ENCODE measurements at regions not wholly inside any gene's neighbourhood (a gene's known extent, or its start where the extent isn't known, plus 50 kb on each side); places are given as distances from the start of the nearest gene placed in this dataset.

GRCh38 chr12:82555699-82556098 is 131.0 kb upstream of the TMTC2 start:
- Mint-ChIP-seq H3K4me1 (ENCODE audit: low read depth, unreplicated experiment) (peaks cover 9% of the 10 kb centered on the region), H3K27ac (ENCODE audit: unreplicated experiment) (no peak overlapping the region), H3K9me3 (ENCODE audit: unreplicated experiment) (peaks cover 2% of the 10 kb centered on the region), H3K4me3 (ENCODE audit: unreplicated experiment) (no peak overlapping the region), H3K36me3 (ENCODE audit: low read depth, unreplicated experiment) (no peaks in the 10 kb centered on the region), H3K27me3 (ENCODE audit: low read depth, unreplicated experiment) (no peaks in the 10 kb centered on the region)
- no peak overlapping the region for H2AFZ ChIP-seq (ENCODE audit: low read depth, low read length)
- no peaks in the 10 kb centered on the region for H3K36me3 ChIP-seq (ENCODE audit: insufficient read depth, low read length)
- DNase-seq (ENCODE audit: low read depth) = no peak
- H3K9ac ChIP-seq (ENCODE audit: low read length) = no peak overlapping the region
- no peak for FAIRE-seq
- TF ChIP-seq EZH2 (IDR thresholded peaks at IDR 0.05; ENCODE audit: insufficient read depth, low read length) (no peak), CTCF (IDR thresholded peaks at IDR 0.05; ENCODE audit: insufficient read depth, low read depth, low read length) (no peak)
- H3K27me3 ChIP-seq (ENCODE audit: insufficient read depth, low read length) = no peaks in the 10 kb centered on the region
- no peaks in the 10 kb centered on the region for H3K79me2 ChIP-seq (ENCODE audit: insufficient read depth, low read length)
- H3K4me3 ChIP-seq (ENCODE audit: insufficient read depth, low read depth, low read length) = no peak overlapping the region
- H3K4me1 ChIP-seq (ENCODE audit: insufficient read depth, low read length) = no peaks in the 10 kb centered on the region
- no peaks in the 10 kb centered on the region for H3K9me3 ChIP-seq (ENCODE audit: insufficient read depth, low read depth, low read length)
- no peak overlapping the region for H3K27ac ChIP-seq (ENCODE audit: low read depth, low read length)
- no peaks in the 10 kb centered on the region for H4K20me1 ChIP-seq (ENCODE audit: insufficient read depth, low read length)
- H3K4me2 ChIP-seq (ENCODE audit: low read length) = no peak overlapping the region

GRCh38 chr12:82565966-82566365 is 120.7 kb upstream of the TMTC2 start:
- no peaks in the 10 kb centered on the region for H3K27me3 Mint-ChIP-seq (ENCODE audit: low read depth, unreplicated experiment)
- Histone ChIP-seq H4K20me1 (ENCODE audit: insufficient read depth, low read length) (no peaks in the 10 kb centered on the region), H3K36me3 (ENCODE audit: insufficient read depth, low read length) (no peaks in the 10 kb centered on the region), H3K27ac (ENCODE audit: low read depth, low read length) (no peak overlapping the region), H3K9ac (ENCODE audit: low read length) (no peak overlapping the region), H3K9me3 (ENCODE audit: insufficient read depth, low read depth, low read length) (no peaks in the 10 kb centered on the region), H3K4me1 (ENCODE audit: insufficient read depth, low read length) (no peaks in the 10 kb centered on the region), H3K79me2 (ENCODE audit: insufficient read depth, low read length) (no peaks in the 10 kb centered on the region), H2AFZ (ENCODE audit: low read depth, low read length) (no peak overlapping the region), H3K4me3 (ENCODE audit: insufficient read depth, low read depth, low read length) (no peak overlapping the region), H3K4me2 (ENCODE audit: low read length) (no peak overlapping the region), H3K27me3 (ENCODE audit: insufficient read depth, low read length) (no peaks in the 10 kb centered on the region)
- no peaks in the 10 kb centered on the region for H3K36me3 Mint-ChIP-seq (ENCODE audit: low read depth, unreplicated experiment)
- no peak overlapping the region for H3K27ac Mint-ChIP-seq (ENCODE audit: unreplicated experiment)
- no peaks in the 10 kb centered on the region for H3K9me3 Mint-ChIP-seq (ENCODE audit: unreplicated experiment)
- FAIRE-seq (no peak), DNase-seq (ENCODE audit: low read depth) (no peak)
- H3K4me3 Mint-ChIP-seq (ENCODE audit: unreplicated experiment) = no peak overlapping the region
- no peaks in the 10 kb centered on the region for H3K4me1 Mint-ChIP-seq (ENCODE audit: low read depth, unreplicated experiment)
- TF ChIP-seq CTCF (IDR thresholded peaks at IDR 0.05; ENCODE audit: insufficient read depth, low read depth, low read length) (no peak), EZH2 (IDR thresholded peaks at IDR 0.05; ENCODE audit: insufficient read depth, low read length) (no peak)

GRCh38 chr12:82567688-82568087 is 119.0 kb upstream of the TMTC2 start:
- H3K4me3 Mint-ChIP-seq (ENCODE audit: unreplicated experiment) = no peak overlapping the region
- FAIRE-seq (no peak), DNase-seq (ENCODE audit: low read depth) (no peak)
- H3K9ac ChIP-seq (ENCODE audit: low read length) = no peak overlapping the region
- H3K27me3 ChIP-seq (ENCODE audit: insufficient read depth, low read length) = no peaks in the 10 kb centered on the region
- no peaks in the 10 kb centered on the region for H3K79me2 ChIP-seq (ENCODE audit: insufficient read depth, low read length)
- no peak overlapping the region for H3K4me2 ChIP-seq (ENCODE audit: low read length)
- H3K27me3 Mint-ChIP-seq (ENCODE audit: low read depth, unreplicated experiment) = no peaks in the 10 kb centered on the region
- H3K9me3 ChIP-seq (ENCODE audit: insufficient read depth, low read depth, low read length) = no peaks in the 10 kb centered on the region
- no peaks in the 10 kb centered on the region for H3K4me1 ChIP-seq (ENCODE audit: insufficient read depth, low read length)
- no peak overlapping the region for H2AFZ ChIP-seq (ENCODE audit: low read depth, low read length)
- H3K4me1 Mint-ChIP-seq (ENCODE audit: low read depth, unreplicated experiment) = no peaks in the 10 kb centered on the region
- H3K36me3 Mint-ChIP-seq (ENCODE audit: low read depth, unreplicated experiment) = no peaks in the 10 kb centered on the region
- no peaks in the 10 kb centered on the region for H3K36me3 ChIP-seq (ENCODE audit: insufficient read depth, low read length)
- H3K4me3 ChIP-seq (ENCODE audit: insufficient read depth, low read depth, low read length) = no peak overlapping the region
- no peaks in the 10 kb centered on the region for H4K20me1 ChIP-seq (ENCODE audit: insufficient read depth, low read length)
- no peak overlapping the region for H3K27ac Mint-ChIP-seq (ENCODE audit: unreplicated experiment)
- TF ChIP-seq EZH2 (IDR thresholded peaks at IDR 0.05; ENCODE audit: insufficient read depth, low read length) = no peak
- TF ChIP-seq CTCF (IDR thresholded peaks at IDR 0.05; ENCODE audit: insufficient read depth, low read depth, low read length) = no peak
- no peaks in the 10 kb centered on the region for H3K9me3 Mint-ChIP-seq (ENCODE audit: unreplicated experiment)
- no peak overlapping the region for H3K27ac ChIP-seq (ENCODE audit: low read depth, low read length)

Measured in astrocyte (in vitro differentiated cells and primary cell).